HG03432 (cell line): ENCODE measurements at regions not wholly inside any gene's neighbourhood (a gene's known extent, or its start where the extent isn't known, plus 50 kb on each side); places are given as distances from the start of the nearest gene placed in this dataset.
"Not testable (repeated sequence)": the region's sequence is repeated elsewhere in the genome, so short reads cannot be mapped to it uniquely, and the experiment has no call there.

Experiments used
- ATAC-seq: cut with Tn5 transposase; IDR thresholded peaks from one replicate; pipeline ENCODE4 v1.9.1; 2021; ENCODE audit warnings: mild to moderate bottlenecking, moderate library complexity; ENCODE audit not compliant: unreplicated experiment

DNA sequence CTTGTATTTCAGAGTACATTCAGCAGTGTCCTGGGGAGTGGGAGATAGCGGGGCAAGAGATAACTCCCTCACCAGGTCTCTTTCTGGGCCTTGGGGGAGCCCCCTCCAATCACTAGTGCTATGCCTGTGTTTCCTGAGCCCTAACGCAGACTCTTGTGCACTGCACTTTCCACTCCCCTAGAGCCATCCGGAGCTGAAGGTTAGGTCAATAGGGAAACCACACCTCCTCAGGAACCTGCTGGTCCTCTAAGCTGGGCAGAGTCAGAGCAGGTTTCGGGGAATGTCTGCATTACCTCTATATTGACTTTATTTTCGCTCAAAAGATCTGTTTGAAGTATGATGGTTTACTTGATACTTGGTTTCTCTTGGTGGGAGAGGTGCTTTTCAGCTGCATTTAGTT lies 617.0 kb upstream of the ROBO1 start:
- ATAC-seq: no peak

DNA sequence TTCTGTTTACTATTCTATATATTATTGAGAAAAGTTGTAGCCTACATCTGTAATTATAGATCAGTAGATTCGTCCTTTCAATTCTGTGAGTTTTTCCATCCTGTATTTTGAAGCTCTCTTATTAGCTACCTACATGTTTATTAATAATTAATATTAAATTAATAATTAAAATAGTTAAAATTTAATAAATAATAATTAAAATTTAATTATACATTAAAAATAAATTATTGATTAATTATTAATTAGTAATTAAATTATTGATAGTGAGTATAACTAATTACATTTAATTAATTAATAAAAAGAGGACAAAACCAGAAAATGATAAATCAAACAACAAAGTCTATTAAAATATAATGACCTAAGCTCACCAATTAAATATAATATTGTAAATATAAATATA lies 606.6 kb upstream of the ROBO1 start:
- ATAC-seq: no peak

DNA sequence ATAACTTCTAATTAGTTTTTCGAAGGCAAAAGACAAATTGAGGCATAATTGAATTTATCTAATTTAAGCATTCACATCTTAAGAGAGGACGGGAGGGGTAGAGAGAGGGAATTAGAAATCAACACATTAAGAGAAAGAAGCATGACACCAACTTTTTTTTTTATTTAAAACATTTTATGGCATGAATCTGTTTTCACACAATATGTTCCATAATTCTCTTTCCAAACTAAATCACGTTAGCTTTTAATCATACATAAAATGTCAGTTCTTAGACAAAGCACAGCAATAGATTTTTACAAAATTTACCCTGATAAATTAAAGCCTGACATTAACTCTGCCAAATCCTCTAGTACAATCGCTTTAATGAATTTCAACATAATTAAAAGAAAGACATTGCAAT lies 600.8 kb upstream of the ROBO1 start:
- ATAC-seq: no peak

DNA sequence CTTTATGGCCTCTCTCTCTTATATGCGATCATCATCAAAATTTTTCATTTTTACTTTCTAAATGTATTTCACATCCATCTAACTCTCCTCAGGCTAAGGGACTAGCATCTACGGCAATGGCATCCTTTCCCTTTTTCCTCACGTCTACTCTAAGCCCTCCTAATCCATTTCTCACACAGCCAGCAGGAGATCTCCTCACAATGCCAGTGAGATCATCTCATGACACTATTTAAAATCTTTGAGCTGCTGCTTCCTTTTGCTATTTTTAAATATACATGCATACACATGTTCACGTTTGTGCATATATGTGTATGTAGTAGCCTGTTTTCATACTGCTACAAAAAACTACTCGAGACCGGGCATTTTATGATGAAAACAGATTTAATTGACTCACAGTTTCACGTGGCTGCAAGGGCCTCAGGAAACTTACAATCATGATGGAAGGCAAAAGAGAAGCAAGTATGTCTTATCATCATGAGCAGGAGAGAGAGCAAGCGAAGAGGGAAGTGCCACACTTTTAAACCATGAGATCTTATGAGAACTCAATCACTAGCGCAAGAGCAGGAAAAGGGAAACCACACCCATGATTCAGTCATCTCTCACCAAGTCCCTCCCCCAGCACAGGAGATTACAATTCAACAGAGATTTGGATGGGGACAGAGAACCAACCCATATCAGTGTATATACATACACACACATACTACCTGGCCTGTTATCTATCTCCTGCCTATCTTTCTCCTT lies 599.2 kb upstream of the ROBO1 start:
- no peak for ATAC-seq

DNA sequence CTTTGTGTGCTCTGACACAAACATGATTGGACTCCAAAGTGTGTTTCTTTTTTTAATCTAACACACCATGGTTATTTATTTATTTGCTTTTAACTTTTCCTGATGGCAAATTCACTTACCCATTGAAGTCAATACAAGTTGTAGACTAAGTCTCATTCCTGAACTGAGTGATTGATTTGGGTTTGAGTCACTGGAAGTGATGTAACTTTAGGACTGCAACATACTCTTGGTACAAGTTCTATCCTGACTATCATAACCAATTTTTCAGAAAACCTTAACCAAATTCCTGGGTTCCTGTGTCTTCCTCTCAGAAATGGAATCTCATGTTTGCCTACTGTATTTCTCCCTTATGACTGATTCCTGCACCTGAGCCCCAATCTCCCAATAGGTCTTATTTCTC lies 590.0 kb upstream of the ROBO1 start:
- ATAC-seq: no peak

DNA sequence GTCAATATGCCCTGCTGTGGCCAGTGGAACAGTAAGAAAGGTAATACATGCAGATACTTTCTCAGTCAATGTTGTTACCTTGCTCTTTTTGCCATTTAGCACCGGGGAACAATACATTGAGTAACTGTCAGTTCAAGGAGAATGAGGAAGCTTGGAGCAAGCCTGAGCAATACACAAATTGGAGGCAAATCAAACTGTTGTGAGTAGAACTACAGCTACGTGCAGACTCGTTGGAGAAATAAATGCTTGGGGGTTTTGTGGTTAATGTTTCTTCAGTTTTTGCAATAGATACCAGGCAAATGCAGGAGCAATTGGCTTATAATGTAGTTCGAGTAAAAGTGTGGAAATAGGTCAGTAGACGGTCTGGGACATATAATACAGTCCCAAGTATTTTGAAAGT lies 587.3 kb upstream of the ROBO1 start:
- ATAC-seq: no peak

DNA sequence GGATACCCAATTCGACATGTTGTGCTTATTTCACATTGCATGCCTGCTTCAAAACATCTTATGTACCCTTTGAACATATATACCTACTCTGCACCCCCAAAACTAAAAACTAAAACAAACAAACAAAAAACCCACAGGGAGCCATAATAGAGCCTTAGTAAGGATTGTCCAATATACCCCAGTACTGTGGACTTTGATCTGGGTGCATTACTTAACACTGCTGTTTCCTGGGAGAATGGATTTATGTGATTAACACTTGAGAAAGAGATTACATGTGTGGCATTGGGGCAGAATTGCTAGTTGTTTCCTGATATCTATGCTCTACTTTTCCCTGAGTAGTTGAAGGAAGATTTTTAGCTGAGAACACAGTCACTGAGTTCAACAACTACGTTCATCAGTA lies 583.4 kb upstream of the ROBO1 start:
- no peak for ATAC-seq

DNA sequence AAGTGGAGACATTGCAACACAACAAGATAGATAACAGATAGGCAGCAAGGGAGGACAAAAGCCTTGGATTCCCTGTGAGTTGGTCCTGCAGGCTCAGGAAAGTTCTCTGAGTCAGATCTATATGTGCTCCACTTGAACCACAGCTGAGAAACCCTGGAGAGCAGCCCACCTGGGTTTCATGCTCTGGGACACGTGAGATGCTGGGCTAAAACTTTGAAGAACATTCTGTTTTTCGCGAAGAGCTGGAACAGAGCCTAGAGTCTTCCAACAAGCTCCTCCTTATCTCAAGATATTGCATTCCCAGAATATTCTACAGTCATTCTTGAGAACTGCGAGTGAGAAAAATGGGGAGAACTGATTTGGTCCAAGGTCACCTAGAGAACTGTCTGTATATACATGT lies 583.0 kb upstream of the ROBO1 start:
- no peak for ATAC-seq

DNA sequence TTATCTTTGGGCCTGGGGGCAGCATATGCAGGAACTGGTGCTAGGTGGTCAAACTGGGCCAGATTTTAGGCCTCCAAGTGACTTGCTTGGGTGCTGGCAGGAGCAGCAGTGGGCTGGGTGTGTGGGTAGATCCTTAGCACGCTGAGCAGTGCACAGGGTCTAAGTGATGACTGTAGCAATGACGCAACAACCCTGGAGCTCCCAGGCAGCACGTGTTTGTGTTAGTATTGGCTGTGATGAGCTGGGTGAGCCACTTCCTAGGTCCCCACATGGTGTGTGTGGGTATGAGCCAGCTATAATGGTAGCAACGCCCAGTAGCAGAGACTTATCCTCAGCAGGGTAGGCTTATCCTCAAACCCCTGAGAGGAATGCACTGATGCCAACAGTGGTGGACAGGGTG lies 570.6 kb upstream of the ROBO1 start:
- ATAC-seq: no peak

DNA sequence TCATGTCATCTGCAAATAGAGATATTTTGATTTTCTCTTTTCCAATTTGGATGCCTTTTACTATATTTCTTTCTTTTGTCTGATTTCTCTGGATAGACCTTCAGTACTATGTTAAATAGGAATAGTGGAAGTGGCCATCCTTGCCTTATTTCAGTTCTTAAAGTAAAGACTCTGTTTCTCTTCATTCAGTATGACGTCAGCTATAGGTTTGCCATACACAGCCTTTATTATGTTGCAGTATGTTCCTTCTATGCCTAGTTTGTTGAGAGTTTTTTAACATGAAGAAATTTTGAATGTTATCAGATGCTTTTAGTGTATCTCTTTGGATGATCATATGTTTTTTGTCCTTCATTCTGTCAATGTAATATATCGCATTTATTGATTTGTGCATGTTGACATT lies 566.7 kb upstream of the ROBO1 start:
- ATAC-seq: no peak

DNA sequence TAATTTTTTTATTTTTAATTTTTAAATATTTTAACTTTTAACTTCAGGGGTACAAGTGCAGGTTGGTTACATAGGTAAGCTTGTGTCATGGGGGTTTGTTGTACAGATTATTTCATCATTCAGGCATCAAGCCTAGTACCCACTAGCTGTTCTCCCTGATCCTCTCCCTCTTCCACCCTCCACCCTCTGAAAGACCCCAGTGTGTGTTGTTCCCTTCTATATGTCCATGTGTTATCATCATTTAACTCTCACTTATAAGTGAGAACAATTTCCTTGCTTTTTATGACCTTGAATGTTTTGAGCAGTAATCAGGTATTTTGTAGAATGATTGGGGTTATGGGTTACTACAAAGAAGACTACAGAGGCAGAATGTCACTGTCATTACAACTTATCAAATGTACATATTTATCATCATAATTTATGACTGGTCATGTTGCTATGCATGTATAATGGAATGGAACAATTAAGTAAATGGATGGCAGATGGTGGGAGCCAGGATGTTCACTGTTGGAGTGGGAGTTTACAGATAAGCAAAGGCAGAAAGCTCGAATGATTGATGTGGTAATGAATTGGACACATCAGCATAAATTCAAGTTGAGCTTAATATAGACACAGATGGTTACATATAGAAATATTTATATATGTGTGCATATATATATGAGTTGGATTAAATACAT lies 563.8 kb upstream of the ROBO1 start:
- no peak for ATAC-seq

DNA sequence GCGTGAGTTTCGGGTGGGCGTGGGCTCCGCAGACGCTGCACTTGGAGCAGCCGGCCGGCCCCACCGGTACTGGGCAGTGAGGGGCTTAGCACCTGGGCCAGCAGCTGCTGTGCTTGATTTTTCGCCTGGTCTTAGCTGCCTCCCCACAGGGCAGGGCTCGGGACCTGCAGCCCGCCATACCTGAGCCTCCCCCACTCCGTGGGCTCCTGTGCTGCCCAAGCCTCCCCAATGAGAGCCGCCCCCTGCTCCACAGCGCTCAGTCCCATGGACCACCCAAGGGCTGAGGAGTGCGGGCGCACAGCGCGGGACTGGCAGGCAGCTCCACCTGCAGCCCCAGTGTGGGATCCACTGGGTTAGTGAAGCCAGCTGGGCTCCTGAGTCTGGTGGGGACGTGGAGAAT lies 546.7 kb upstream of the ROBO1 start:
- ATAC-seq: not testable (repeated sequence)

DNA sequence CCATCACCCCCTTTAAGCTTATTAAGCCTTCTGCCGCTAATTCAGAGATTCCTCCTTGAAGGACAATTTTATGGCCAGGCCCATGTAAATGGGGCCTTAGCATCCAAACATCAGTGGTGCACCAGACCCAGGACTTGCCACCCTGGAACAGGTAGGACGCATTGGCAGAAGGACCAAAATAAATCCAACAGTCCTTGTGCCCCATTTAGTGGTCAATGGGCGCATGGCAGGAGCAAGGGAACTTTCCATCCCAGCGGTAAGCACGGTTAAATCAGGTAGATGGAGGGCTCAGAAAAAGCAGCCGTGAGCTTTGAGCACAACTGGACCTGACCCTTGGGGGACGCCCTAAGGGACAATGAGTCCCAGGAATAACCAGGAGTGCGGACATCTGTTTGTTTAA lies 540.8 kb upstream of the ROBO1 start:
- no peak for ATAC-seq

DNA sequence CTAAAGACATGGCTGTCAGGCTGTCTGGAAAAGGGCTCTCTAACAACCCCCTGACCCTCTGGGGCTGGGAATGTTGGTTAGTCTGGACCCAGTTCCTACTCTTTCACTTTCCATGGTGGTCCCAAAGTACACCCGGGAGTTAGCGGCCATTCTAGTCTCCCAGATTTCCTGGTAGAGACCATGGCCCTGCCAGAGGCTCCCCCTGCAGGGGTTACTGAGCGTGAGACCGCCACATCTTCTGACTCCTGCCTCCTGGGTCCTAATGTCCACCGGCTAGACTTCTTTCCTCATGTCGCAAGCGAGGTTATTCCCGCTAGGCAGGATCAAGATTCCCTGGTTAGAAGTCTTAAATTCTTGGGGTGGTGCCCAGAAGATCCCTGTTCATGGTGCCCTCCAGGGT lies 540.0 kb upstream of the ROBO1 start:
- no peak for ATAC-seq

DNA sequence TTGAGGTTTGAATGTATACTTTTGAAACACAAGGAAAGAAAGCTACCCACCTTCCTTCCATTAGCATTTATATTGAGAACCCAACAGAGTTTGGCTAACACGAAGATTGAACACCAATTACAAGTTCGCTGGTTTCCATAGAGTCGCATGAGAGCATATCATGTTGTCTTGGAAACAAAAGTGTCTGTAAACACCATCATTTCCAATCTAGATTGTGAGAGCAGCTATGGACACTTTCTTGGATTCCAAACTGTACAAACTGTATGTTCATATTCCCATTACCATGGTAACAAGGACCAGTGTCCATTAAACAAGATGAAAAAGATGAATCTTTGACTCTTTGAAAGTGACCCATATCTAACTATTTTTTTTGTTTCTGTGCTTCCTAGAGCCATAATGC lies 529.9 kb upstream of the ROBO1 start:
- ATAC-seq: no peak

DNA sequence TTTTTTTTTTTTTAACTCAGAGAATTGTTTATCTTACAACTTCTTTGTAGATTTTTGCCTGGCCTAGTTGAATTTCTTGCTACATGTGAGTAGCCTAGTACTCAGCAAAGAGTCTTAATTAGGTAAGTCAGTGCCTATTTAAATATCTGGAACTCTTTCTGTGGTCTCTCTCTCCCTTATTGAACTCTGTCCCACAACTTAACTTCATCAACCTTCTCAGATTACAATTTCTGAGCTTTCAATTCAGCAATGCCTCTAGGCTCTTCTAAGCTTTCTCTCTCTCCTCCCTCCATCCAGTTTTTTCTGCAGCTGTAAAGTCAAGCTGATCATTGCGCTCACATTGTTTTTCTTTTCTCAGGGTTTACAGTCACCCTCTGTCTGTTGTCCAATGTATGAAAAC lies 517.6 kb upstream of the ROBO1 start:
- ATAC-seq: no peak

DNA sequence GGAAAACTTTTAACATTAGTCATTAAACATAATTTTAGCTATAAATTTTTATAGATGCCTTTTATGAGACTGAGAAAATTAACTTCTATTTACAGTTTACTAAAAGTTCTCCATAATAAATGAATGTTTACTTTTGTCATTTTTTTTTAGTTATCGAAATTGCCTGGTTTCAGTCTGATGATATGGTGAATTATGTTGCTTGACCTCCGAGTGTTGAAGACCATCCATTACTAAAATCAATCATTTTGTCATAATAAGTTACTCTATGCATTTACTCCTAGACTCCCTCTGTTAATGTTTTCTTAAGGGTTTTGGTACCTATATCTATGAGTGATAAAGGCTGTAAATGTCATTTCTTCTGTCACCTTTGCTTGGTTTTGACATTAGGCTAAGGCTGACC lies 516.0 kb upstream of the ROBO1 start:
- no peak for ATAC-seq

DNA sequence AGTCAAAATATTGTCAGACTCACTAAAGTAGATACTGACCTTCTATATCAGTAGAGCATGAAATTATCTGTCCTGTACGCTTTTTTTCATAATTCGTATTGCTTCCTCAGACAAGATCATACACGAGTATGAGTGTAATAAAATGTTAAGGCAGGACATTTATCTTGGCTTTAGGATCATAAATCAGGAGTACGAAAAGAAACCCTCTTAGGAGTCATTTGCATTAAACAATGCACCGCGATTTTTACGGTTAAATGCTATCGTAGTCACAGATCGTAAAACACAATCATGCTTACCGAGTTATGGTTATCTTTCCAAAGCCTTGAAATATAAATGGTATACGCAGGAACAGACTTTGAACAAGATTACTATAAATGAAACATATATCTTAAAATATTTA lies 510.3 kb upstream of the ROBO1 start:
- ATAC-seq: no peak

DNA sequence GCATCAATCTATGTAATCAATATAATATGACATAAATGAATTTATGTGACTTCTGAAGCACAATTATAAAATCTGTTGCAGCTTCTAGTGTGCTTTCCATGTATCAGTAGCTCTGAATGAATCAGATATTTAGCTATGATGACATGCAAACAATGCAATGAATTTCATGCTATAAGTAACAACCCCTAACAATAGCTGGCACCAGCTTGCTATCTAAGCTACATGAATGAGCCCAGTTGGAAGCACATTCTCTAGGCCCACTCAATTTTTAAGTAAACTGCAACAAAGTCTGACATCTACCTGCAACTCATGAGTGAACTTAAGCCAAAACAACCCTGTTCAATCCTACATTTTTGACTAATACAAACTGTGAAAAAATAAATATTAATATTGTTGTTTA lies 507.3 kb upstream of the ROBO1 start:
- no peak for ATAC-seq

DNA sequence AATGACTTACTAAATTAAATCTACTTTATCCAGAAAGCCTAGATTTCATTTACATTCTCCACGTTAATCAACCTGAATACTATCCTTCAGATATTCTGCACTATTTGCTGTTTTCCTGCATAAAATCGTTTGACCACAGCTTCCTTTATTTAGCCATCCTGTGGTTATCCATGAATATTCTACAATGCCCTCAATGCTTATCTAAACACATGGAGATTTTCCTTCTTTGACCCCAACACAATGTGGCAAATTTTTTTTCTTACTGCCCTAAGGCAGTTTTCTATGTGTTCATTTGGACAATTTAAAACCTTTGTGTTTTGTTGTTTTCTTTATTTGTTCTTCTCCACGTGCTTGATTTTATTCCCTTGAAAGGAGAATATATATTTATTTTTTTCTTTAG lies 495.5 kb upstream of the ROBO1 start:
- no peak for ATAC-seq

DNA sequence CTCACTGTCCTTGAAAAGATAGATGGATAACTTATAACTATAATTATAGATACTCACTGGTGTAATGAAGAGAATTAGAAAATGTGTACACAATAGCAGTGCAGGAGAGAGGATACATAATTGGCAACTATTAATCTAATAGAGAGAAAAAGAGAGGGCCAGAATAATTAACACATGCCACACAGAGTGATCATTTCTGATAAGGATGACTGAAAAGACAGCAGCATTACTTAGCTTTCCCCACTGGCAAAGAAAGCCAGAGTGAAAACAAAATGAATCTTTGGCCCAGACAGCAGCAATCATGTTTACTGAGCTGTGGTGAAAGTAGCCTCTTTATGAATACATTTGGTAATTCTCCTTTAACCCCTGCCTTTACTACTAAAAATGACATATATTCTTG lies 493.3 kb upstream of the ROBO1 start:
- ATAC-seq: no peak

DNA sequence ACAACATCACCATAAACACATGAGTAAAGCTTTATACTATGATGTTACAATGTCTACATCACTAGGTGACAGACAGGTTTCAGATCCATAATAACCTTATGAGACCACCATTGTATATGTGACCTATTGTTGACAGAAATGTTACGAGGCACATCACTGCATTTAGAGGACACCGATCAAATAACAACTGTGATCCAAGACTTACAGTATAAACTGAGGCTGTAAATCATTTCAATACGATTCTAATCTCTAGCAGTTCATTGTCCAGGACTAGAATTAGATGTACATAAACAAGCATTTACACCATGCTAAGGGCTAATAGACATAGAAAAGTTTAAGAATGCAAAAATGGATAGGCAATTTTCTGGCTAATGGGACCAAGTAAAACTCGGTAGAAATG lies 491.9 kb upstream of the ROBO1 start:
- ATAC-seq: no peak

DNA sequence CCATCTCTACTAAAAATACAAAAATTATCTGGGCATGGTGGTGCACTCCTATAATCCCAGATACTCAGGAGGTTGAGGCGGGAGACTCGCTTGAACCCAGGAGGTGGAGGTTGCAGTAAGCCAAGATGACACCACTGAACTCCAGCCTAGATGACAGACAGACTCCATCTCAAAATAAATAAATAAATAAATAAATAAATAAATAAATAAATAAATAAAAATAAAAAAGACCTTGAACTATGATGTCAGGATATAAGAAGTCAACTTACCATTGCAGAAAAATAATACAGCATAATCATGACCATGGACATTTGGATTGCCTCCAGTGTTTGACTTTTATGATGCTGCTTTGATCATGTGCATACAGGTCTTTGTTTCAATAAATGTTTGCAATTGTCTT lies 484.3 kb upstream of the ROBO1 start:
- no peak for ATAC-seq
